ENCODE measurements at regions not wholly inside any gene's neighbourhood (a gene's known extent, or its start where the extent isn't known, plus 50 kb on each side); places are given as distances from the start of the nearest gene placed in this dataset.

DNA sequence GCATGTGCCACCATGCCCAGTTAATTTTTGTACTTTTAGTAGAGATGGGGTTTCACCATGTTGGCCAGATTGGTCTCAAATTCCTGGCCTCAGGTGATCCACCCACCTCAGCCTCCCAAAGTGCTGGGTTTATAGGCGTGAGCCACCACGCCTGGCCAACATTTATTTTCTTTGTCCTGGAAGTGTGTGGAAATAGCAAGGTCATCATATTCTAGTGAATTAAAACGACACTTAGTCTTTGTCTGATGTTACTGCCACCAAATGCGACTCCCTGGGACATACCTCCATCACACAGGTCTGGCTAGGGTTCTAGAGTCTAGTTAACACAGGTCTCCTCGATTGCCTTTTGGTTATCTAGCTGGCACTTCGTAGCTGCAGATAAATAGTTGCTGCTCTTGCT lies 203.1 kb downstream of the AASDH start:
- DNase-seq (ENCODE audit: extremely low read depth, low read depth): no peak
- TF ChIP-seq, protein P1, sequence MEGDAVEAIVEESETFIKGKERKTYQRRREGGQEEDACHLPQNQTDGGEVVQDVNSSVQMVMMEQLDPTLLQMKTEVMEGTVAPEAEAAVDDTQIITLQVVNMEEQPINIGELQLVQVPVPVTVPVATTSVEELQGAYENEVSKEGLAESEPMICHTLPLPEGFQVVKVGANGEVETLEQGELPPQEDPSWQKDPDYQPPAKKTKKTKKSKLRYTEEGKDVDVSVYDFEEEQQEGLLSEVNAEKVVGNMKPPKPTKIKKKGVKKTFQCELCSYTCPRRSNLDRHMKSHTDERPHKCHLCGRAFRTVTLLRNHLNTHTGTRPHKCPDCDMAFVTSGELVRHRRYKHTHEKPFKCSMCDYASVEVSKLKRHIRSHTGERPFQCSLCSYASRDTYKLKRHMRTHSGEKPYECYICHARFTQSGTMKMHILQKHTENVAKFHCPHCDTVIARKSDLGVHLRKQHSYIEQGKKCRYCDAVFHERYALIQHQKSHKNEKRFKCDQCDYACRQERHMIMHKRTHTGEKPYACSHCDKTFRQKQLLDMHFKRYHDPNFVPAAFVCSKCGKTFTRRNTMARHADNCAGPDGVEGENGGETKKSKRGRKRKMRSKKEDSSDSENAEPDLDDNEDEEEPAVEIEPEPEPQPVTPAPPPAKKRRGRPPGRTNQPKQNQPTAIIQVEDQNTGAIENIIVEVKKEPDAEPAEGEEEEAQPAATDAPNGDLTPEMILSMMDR (IDR thresholded peaks at IDR 0.05; ENCODE audit: low read depth, low read length): no peak

GRCh38 chr4:56183344-56183959 lies 203.8 kb downstream of the AASDH start:
- no peak for DNase-seq (ENCODE audit: extremely low read depth, low read depth)
- TF ChIP-seq, protein P1 (IDR thresholded peaks at IDR 0.05; ENCODE audit: low read depth, low read length): no peak

GRCh38 chr4:56182356-56182755 lies 204.9 kb downstream of the AASDH start:
- TF ChIP-seq, protein P1 (IDR thresholded peaks at IDR 0.05; ENCODE audit: low read depth, low read length): no peak
- no peak for DNase-seq (ENCODE audit: extremely low read depth, low read depth)

GRCh38 chr4:56181140-56181953 lies 205.9 kb downstream of the AASDH start:
- DNase-seq (ENCODE audit: extremely low read depth, low read depth): no peak
- TF ChIP-seq, protein P1 (IDR thresholded peaks at IDR 0.05; ENCODE audit: low read depth, low read length): no peak

DNA sequence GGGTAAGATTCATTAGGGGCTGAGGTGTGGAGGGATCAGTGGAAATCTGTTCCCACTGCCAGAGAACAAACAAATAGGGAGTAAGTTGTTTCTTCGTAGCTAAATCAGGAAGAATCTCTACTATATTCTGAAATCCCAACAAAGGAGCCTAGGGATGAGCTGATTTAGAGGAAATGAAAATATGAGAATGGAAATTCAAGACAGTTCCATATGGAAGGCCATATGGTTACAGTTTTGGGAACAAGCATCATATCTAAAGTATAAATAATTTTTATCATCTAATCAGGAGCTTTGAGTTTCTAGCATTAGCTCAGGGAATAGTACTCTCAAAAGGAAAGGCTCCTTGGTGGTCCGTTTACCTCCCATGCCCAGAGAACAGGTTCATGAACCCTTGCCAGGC lies 218.2 kb downstream of the AASDH start:
- no peak for DNase-seq (ENCODE audit: extremely low read depth, low read depth)
- TF ChIP-seq, protein P1 (IDR thresholded peaks at IDR 0.05; ENCODE audit: low read depth, low read length): no peak

DNA sequence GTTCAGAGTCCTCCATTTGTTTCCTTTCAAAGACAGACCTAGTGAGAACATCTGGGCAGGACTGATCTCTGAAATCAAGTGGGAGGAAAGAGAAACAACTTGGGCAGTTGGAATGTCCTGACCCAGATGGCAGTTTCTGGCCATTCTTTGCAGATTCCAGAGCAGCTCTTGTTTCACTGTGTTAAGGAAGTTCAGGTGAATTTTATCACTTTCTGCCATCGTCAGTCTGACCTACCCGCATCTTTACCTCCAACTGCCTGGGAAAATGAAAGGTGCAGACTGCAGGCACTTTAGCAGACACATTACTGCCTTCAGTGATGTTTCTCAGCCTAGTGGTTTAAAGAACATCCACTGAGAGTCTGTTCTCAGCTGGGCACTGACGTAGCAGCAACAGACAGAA lies 216.2 kb downstream of the CEP135 start:
- DNase-seq (ENCODE audit: extremely low read depth, low read depth): no peak
- TF ChIP-seq, protein P1 (IDR thresholded peaks at IDR 0.05; ENCODE audit: low read depth, low read length): no peak

GRCh38 chr4:56160636-56161035 lies 211.9 kb downstream of the CEP135 start:
- TF ChIP-seq, protein P1 (IDR thresholded peaks at IDR 0.05; ENCODE audit: low read depth, low read length): no peak
- DNase-seq (ENCODE audit: extremely low read depth, low read depth): no peak

Data from AG09319 (cell line).